NCI-H774 (cell line): ENCODE measurements at regions not wholly inside any gene's neighbourhood (a gene's known extent, or its start where the extent isn't known, plus 50 kb on each side); places are given as distances from the start of the nearest gene placed in this dataset.
"Not testable (repeated sequence)": the region's sequence is repeated elsewhere in the genome, so short reads cannot be mapped to it uniquely, and the experiment has no call there.

Source experiments
- DNase-seq: peaks from one replicate; lab custom pipeline; 2025; lab: John Stamatoyannopoulos, UW

DNA sequence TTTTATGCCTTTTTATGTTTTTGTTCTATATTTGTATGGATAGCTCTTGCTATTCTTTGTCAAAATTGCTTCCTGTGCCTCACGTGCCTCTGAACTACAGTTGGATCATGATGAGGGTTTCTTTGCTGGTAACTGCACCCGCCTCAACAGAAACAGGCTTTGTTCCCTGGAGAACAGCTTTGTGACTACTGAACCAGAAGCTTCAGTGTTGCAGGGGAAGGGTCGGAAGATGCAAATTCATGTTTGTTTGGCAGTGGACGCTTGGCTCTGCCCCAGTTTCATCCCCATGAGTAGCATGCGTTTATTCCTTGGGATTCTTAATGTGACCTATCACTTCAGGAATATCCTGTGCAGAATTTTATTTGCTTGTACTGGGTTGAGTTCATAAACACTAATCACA lies 959.1 kb upstream of the WWC1 start:
- DNase-seq = no peak

DNA sequence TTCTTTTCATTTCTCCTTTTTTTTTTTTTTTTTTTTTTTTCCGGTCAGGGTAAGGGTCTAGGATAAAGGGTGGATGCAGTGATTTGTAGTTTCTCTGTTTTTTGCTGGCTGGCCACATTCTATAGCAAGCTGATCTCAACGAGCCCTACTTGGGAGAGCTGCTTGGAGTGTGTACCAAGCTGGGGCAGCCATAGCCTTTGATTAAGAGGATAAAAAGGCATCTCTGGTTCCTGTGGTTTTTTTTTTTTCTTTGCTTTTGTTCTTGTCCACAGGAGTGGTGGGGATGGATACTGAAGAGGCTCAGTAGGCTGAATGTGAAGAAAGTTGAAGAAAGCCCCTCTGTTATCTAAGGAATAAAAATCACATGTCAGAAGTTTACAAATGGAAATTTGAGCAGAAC lies 955.3 kb upstream of the WWC1 start:
- no peak for DNase-seq

DNA sequence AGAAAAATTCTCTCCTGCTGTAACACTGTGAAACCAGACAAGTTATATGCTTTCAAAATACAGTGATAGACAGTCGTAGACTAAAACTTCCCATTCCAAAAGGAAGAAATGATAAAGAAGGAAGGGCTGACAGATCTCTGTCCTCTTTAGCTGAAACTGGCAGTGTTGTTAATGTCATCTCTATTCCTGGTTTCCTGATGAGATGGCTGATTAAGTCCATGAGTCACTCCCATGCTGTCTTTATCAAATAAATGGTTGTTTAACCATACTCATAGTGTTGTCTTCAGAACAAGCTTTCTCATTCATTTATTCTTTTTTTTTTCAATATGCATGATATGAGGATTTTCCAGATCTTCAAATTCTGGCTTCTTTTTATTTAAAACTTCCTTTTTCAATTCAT lies 952.2 kb upstream of the WWC1 start:
- no peak for DNase-seq

DNA sequence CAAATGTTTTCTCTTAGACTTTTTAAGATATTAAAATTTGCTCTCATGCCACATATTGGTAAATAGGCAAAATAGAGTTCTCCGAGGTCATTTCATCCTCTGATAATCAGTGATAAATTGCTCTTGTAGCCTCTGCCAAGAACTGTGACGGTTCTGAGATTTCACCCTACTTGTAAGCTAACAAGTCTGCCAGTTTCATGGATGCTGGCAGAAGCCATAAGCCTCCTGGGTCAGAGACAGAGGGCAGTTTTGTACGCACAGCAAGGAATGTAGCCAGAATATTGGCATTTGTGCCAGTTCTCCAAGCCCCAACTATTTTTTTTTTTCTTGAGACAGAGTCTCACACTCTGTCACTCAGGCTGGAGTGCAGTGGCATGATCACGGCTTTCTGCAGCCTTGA lies 945.0 kb upstream of the WWC1 start:
- DNase-seq = no peak

DNA sequence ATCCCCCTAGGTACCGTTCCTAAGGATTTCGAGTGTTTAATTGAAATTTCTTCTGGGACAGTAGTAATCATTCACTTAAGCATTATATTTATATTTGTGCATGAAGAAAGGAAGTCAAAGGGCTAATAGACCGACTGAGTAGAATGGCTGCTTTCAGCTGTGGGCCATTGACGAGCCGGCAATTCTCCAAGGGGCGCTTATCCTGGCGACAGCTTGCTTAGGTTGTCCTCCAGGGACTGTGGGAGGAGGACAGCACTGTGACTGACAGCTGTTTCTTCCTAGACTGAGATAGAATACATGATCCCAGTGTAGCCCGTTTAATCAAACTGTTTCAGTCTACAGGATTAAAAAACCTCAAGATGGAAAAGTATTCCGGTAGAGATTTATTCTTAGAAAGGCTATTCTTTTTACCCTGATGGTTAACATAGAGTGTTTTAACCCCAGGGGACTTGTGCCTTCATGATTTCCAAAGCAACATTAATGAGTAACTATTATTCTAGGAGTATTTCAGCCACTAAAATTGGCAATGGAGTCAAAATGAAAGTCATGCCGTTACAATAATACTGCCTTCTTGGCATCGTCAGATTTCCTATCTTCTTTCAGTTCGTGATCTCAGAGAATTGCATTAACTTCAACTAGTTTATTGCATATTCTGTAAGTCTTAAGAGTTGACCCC lies 943.1 kb upstream of the WWC1 start:
- DNase-seq = no peak

DNA sequence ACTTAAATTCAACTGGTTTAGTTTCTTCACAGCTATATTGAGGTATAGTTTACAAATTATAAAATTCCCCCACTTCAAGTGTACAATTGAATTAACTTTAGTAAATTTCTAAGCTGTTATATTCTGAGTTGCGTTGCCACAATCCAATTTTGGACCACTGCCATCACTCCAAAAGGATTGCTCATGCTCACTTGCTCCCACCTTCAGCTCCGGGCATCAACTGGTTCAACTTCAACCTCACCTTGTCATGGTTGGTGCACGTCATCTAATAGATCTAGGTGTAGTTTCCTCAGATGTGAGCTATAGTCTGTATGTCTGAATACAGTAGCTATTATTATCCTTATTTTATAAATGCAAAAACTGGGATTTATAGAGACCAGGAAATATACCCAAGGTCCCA lies 942.5 kb upstream of the WWC1 start:
- DNase-seq = no peak

DNA sequence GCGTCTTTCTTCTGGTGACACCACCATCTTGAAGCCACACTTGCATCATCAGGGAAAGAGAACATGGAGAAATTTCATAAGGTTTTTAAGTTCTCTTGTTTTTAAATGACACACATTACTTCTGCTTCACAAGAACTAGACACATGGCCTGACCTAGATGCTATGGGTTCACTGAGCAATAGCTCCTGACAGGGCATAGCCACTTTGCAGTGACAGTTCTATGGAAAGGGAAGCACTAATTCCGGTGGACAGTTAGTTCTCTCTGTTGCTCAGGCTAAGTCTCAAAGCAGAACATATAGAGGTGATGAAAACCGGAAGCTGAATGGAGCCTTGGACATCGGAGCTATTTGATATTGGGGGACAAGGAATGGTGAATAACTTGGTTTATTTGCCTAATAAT lies 940.1 kb upstream of the WWC1 start:
- no peak for DNase-seq

DNA sequence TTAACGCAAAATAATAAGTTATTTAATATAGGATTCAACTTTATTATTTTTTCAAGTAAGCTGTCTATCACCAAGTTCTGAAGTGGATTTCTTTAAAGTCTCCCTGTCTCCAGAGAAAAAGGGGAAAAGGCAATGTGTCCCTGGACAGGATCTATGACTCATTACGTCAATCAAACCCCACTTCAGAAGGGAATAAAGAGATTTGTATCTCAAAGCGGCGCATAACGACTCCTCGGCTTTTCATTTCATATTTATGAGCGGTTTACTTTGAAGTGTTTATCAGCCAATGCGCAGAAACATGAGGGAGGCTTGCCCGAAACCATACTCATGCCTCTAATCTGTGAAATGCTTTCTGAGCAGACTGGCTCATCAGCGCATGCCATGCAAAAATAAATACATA lies 938.6 kb upstream of the WWC1 start:
- DNase-seq = no peak

DNA sequence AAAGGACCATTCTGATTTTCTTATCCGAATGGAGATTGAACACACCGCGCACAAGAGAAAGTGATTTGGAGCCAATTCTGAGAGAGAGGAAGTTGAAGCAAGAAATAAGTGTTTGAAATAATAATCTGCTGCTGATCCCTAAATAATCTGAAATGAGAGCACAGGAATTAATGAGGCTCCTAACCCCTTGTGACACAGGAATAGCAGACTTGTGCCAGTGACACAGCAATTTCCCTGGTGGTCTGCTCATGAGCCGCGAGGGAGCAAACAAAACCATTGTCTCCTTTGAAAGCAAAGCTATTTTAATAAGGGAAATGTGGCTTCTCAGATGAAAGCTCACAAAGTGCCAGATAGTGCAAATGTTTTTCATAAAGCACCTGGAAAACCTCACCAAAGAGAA lies 936.1 kb upstream of the WWC1 start:
- DNase-seq = no peak

DNA sequence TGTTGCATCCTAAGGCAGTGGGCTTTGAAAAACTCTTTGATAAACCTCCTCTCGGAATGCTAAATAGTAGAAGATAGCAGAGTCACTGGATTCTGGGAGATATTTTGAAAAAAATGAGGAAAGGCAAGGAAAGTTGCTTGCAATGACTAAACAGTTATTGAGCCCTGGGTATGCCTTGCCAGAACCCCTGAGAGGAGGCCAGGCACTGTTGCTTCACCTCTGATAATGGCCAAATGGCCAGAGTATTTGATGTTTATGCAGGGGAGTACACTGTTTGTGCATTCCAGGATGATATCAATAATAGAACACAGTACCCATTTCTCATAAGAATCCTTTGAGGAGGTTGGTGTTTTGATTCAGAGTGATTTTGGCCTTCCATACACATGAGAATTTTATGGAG lies 935.1 kb upstream of the WWC1 start:
- DNase-seq = no peak

DNA sequence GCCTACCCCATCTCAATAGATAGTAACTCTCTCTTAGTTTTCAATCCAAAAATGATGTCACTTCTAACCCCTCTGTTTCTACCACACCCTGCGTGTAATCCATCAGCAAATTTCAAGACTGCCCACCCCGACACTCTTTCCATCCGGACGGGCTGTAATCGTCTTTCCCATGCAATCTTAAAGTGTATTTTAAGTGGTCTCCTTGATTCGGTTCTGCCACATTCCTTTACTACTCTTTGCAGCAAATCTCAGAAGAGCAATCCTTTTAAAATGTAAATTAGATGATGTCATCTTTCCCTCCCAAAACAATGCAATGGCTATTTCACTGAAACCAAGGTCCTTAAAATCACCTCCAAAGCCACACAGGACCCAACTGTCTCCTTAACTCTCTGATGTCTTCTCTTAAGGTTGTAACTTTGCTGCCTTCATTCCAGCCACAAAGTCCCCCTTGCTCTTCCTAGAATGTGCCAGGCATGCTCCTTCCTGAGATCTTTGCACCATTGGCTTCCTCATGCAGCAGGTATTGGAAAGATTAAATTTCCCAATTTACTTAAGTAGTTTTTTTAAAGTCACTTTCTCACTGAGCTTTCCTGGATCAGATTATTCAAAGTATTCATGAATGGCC lies 932.5 kb upstream of the WWC1 start:
- no peak for DNase-seq

DNA sequence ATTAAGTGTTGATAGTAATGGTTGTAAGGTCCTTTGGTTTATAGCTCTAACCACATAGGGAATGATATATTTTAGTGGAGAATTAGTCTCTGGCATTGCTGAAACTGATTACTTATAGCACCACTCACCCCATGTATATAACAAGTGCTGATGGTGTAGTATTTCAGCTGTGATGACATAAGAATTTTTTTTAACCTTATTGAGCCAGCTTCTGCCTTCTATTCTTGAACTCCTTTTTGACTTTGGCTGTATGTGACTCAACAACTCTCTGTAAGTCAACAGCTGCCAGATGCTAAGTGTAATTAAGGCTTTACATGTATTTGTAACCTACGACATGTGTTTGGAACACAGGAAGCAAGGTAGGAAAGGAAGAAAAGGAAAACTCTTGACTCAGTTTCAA lies 929.6 kb upstream of the WWC1 start:
- no peak for DNase-seq

DNA sequence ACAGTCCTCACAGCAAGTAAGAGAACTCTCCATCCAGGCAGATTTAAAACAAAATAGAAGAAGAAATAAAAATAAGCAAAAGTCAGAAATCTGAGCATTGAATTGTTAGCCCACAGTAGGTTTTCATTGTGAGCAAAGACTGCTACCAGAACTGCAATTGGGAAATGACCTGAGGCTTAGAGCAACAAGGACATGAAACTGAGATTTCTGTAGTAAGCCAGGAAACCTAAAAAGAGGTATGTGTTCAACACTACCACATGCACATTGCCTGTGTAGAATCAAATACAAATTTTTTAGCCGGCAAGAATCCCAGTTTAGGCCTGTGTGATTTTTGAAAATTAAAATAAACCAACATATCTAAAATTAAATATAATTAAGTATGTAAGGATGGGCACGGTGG lies 928.4 kb upstream of the WWC1 start:
- no peak for DNase-seq

DNA sequence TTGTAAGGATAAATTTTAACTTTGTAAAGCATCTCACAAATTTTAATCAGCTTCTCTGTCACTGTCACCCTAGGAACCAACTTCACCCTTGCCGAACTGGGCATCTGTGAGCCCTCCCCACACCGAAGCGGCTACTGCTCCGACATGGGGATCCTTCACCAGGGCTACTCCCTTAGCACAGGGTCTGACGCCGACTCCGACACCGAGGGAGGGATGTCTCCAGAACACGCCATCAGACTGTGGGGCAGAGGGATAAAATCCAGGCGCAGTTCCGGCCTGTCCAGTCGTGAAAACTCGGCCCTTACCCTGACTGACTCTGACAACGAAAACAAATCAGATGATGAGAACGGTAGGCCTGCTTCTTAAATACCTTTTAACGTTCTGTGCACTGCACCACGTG lies 916.3 kb upstream of the WWC1 start:
- no peak for DNase-seq

DNA sequence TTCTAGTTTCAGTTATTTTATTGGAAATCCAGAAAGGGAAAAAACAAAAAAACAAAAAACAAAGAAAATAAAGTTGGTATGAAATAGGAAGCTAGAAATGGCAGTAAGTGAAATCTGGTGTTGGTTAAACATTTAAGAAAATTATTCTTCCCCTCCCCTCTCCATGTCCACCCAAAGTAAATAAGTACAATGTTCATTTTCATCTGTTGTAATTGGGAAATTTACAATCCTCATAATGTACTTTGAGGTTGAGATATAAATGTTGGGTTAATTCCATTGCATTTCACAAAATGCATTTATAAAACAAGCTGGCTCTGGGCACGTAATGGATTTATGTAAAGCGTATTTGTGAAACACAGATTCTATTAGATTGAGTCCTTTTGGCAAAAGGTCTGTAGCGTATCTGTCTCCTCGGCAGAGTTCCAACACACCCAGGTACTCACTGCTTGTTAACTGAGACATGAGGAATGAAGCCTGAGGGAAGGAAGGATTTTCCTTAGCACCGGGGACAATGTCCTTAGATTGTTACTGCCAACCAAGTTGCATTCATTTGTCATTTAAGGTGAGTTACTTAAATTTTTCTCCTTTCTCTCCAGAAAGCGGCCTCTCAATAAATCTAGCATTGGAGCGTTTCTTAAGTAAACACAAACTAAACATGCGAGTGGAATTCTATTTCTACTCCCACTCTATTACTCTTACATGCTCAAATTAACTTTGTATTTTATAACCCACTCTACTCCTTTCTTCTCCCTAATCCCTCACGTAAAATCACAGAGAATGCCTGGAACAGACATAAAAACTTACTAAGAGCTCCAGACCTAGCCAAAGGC lies 912.3 kb upstream of the WWC1 start:
- no peak for DNase-seq

DNA sequence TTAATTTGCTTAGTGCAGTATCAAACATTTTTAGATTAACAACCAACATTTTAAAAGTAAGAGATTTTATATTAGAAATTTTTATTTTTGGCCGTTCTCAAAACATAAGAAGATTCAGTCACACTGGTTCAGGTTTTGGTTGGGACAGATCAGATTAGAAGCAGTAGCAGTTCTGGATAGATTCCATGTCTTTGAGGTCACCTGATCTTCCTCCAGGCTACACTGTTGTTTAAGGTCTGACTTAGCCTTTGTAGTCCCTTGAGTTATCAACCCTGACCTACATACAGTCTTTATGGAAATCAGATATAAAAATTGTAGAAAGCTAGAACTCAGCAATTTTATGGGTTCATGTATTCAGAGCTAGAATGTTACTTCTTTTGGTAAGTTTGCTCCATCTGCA lies 910.0 kb upstream of the WWC1 start:
- no peak for DNase-seq

DNA sequence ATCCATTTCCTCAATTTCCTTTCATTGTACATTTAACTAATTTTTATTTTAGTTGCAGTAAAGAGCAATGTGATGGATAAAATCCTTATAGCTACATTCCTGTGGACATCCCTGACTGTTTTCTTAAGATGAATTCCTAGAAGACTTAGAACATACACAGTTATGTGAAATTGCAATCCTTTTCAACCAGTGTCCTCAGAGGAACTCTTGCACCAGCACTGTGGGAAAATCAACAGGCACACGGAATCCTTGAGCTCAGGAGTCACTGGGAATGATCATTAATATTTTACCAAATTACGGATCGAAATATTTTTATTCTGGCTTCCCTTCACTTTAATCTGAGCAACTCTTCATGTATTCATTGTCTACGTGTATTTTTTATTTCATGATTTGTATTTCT lies 901.9 kb upstream of the WWC1 start:
- no peak for DNase-seq

DNA sequence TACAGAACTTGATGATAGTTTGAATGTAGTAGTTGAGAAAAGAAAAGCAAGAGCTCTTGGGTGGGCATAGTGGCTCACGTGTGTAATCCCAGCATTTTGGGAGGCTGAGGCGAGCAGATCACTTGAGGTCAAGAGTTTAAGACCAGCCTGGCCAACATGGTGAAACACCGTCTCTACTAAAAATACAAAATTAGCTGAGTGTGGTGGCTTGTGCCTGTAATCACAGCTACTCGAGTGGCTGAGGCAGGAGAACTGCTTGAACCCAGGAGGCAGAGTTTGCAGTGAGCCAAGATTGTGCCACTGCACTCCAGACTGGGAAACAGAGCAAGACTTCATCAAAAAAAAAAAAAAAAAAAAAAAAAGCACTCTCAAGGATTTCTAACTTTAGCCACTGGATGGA lies 900.2 kb upstream of the WWC1 start:
- DNase-seq = not testable (repeated sequence)

DNA sequence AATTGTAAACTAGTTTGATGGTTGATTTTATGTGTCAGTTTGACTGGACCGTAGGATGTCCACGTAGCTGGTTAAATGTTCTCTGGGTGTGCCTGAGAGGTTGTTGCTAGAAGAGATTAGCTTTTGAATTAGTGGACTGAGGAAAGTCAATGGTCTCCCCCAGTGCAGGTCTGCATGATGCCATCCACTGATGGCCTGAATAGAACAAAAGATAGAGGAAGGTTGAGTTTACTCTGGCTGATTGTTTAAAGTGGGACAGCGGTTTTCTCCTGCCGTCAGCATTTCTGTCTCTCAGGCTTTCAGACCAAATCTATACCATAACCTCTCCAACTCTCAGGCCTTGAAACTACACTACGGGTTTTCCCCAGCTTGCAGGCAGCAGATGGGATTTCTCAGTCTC lies 899.2 kb upstream of the WWC1 start:
- DNase-seq = no peak

DNA sequence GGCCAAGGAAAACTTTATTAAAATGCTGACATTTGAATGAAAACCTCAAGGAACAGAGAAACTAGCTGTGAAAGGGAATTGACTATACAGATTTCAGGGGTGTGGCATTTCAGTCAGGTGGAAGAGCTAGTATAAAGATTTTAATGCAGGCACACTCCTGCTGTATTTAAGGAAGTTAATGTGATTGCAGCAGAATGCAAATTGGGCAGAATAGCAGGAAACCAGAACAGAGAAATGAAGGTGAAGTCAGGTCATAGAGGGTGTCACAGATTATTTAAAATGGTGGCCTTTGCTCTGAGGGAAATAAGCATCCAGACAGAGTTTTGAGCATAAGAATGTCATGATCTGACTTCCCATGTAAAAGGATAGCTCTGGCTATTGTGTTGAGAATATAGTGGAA lies 898.1 kb upstream of the WWC1 start:
- DNase-seq = no peak

DNA sequence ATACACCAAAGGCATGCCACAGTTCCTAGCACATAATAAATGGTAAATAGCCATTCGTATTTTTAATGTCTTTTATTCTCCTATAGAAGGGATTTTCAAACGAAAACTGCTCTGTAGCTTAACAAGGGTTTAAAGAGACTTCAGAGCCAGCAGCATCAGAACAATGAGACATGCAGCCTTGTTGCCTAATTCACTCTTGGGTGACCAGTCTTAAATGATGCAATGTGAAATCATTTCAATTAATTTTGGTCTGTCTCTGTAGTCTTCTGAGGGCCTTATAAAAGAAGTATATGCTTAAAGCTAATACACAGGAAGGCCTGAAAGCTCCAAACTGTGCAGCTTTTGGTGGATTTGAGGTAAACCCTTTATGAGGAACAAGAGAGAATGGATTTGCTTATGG lies 888.8 kb upstream of the WWC1 start:
- no peak for DNase-seq

DNA sequence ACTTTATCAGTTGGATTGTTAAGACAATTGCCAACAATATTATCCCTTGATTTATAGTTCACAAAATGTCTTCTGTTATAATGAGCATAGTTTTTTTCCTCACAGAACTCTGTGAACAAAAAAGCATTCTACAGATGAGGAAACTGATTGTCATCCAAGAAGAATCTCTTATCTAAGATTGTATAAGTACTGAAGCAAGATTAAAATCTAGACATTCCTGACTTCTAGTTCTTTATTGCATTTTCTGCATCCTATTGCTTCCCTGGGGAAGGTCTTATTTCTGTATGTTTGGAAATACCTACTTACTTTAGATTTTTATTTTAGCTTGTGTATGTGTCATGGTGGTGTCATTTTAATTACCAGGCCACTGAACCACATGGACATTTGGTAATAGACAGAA lies 884.9 kb upstream of the WWC1 start:
- no peak for DNase-seq

DNA sequence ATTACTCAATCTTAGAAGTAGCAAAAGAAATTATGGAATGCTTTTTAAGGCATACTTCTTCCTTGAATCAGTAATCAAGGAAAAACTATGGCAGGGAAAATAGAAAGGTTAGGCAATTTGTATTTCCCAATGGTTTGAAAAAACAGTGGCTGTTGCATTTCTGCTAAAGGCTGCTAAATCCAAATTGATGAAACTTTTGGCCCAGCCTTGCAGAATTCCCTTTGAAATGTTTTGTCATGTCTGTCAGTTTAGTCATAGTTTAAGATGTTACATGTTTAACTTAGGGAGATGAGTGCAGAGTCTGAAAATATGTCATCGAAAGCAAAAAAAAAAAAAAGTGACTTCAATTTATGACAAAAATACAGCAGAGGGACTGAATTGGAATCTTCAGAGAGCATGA lies 878.9 kb upstream of the WWC1 start:
- DNase-seq = no peak

DNA sequence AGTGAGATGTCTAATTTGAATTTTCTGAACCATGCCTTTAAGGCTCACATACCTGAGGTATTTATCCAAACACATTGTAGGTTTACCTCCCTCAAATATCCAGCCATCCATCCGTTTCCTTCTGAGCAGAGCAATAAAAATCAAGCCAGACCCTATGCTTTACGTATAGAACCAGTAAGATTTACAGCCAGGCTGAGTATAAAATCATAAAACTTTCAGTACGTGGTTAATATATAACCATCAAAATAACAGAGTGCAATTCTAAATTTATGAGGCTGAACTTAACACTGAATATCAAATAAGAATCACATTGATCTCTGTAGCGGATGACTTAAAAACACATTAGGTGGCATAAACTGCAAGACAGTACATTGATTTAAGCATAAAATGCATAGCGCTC lies 877.9 kb upstream of the WWC1 start:
- no peak for DNase-seq
